ENCODE measurements at regions not wholly inside any gene's neighbourhood (a gene's known extent, or its start where the extent isn't known, plus 50 kb on each side); places are given as distances from the start of the nearest gene placed in this dataset.
"Not testable (repeated sequence)": the region's sequence is repeated elsewhere in the genome, so short reads cannot be mapped to it uniquely, and the experiment has no call there.

GRCh38 chr21:22345624-22346023 is 1347.4 kb downstream of the NCAM2 start:
- TF ChIP-seq, protein P1, sequence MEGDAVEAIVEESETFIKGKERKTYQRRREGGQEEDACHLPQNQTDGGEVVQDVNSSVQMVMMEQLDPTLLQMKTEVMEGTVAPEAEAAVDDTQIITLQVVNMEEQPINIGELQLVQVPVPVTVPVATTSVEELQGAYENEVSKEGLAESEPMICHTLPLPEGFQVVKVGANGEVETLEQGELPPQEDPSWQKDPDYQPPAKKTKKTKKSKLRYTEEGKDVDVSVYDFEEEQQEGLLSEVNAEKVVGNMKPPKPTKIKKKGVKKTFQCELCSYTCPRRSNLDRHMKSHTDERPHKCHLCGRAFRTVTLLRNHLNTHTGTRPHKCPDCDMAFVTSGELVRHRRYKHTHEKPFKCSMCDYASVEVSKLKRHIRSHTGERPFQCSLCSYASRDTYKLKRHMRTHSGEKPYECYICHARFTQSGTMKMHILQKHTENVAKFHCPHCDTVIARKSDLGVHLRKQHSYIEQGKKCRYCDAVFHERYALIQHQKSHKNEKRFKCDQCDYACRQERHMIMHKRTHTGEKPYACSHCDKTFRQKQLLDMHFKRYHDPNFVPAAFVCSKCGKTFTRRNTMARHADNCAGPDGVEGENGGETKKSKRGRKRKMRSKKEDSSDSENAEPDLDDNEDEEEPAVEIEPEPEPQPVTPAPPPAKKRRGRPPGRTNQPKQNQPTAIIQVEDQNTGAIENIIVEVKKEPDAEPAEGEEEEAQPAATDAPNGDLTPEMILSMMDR (IDR thresholded peaks at IDR 0.05): no peak
- TF ChIP-seq ZFX (IDR thresholded peaks at IDR 0.05; ENCODE audit: borderline replicate concordance): no peak
- no peak overlapping the region for H3K27ac ChIP-seq

DNA sequence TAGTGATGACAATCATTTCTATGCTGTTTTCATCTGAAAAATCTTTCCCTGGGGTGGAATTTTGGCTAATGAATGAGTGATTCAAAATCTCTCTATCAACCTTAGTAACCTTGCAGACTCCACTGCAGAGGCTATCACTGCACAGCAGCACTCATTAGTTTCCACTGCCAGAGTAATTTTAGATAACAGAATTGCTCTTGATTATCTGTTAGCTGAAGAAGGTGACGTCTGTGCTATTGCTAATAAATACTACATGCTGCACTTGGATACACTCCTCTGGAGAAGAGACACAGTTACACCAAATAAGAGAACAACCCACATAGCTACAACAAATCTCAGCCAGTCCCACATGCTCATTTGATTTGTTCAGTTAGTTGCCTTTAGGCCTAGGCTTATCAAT is 1348.4 kb downstream of the NCAM2 start:
- H3K27ac ChIP-seq: no peak overlapping the region
- TF ChIP-seq ZFX (IDR thresholded peaks at IDR 0.05; ENCODE audit: borderline replicate concordance): no peak
- TF ChIP-seq, protein P1 (IDR thresholded peaks at IDR 0.05): no peak

- no peak for TF ChIP-seq ZFX (IDR thresholded peaks at IDR 0.05; ENCODE audit: borderline replicate concordance)
- TF ChIP-seq, protein P1 (IDR thresholded peaks at IDR 0.05): no peak
- no peak overlapping the region for H3K27ac ChIP-seq
These were observed 1352.9 kb downstream of the NCAM2 start for GRCh38 chr21:22351076-22351475.

GRCh38 chr21:22352088-22352487 is 1353.9 kb downstream of the NCAM2 start:
- H3K27ac ChIP-seq: no peak overlapping the region
- TF ChIP-seq ZFX (IDR thresholded peaks at IDR 0.05; ENCODE audit: borderline replicate concordance): no peak
- TF ChIP-seq, protein P1 (IDR thresholded peaks at IDR 0.05): no peak

DNA sequence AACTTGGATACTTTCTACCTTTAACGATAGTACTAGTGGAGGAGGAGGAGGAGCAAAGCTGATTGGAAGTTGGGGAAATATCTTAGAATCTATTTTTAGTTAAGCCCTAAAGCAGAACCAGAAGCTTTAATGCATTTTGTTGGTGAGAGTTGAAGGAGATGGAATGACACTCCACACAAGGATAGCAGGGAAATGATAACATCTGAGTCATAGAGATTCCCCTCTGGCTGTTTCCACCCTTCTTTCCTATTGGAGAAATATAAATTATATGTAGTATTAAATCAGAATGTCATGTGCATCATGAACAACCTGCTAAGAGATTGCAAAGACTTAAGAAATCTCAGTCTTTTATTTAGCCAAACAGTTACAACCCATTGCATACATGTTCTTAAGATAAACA is 1357.7 kb downstream of the NCAM2 start:
- no peak overlapping the region for H3K27ac ChIP-seq
- TF ChIP-seq ZFX (IDR thresholded peaks at IDR 0.05; ENCODE audit: borderline replicate concordance): no peak
- TF ChIP-seq, protein P1 (IDR thresholded peaks at IDR 0.05): no peak

DNA sequence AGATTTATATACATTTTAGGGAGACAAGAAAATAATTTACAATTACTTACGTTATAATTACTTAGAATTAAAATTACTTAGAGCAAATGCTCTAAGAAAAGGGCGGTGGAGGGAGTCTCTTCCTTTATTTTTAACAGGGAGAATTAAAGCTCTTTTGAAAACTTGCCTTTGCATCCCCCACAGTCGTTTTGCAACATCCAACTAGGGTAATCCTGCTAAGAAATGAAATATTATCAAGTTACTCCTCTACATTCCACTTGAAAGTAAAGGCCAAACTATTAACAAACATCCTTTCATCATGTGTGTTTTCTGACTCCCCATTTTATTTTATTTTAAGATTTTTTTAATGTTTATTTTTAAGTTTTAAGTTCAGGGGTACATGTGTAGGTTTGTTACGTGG is 1358.5 kb downstream of the NCAM2 start:
- TF ChIP-seq ZFX (IDR thresholded peaks at IDR 0.05; ENCODE audit: borderline replicate concordance): no peak
- TF ChIP-seq, protein P1 (IDR thresholded peaks at IDR 0.05): no peak
- H3K27ac ChIP-seq: no peak overlapping the region

- not testable (repeated sequence) for H3K27ac ChIP-seq
These were observed 1361.4 kb downstream of the NCAM2 start for GRCh38 chr21:22359599-22359998.

- no peak overlapping the region for H3K27ac ChIP-seq
- no peak for TF ChIP-seq ZFX (IDR thresholded peaks at IDR 0.05; ENCODE audit: borderline replicate concordance)
- TF ChIP-seq, protein P1 (IDR thresholded peaks at IDR 0.05): no peak
These were observed 1365.3 kb downstream of the NCAM2 start for GRCh38 chr21:22363504-22363903.

All from 22Rv1 (cell line).